Endothelial cell of umbilical vein (primary cell): ENCODE measurements at regions not wholly inside any gene's neighbourhood (a gene's known extent, or its start where the extent isn't known, plus 50 kb on each side); places are given as distances from the start of the nearest gene placed in this dataset.

Experiments
- EZH2 ChIP-seq: IDR thresholded peaks from 2 replicates; pipeline ENCODE4 v1.6.1; 2012; ENCODE audit warnings: borderline replicate concordance, low read depth, mild to moderate bottlenecking, moderate library complexity, low read length, inconsistent platforms; ENCODE audit not compliant: severe bottlenecking
- GATA2 ChIP-seq: IDR thresholded peaks from 2 replicates; pipeline ENCODE4 v1.7.0; 2011; ENCODE audit warnings: low read depth, mild to moderate bottlenecking, moderate library complexity, mixed read lengths, low read length; ENCODE audit not compliant: insufficient read length, insufficient read depth
- POLR2A ChIP-seq: IDR thresholded peaks from 2 replicates; pipeline ENCODE4 v1.6.1; 2012; ENCODE audit warnings: low read depth, mild to moderate bottlenecking, control low read depth, low read length
- TF ChIP-seq, protein P1 (sequence below), 2 donors: IDR thresholded peaks; 1 replicate in 1 of 2; 2 replicates in 1 of 2; pipeline ENCODE4 v1.5.1; 2011; ENCODE audit warnings: low read length in 2 of 2, mild to moderate bottlenecking in 2 of 2, moderate library complexity in 2 of 2, control low read depth in 1 of 2, inconsistent platforms in 1 of 2, low read depth in 1 of 2; ENCODE audit not compliant: insufficient read depth in 1 of 2; ENCODE audit errors: extremely low read depth in 1 of 2

DNA sequence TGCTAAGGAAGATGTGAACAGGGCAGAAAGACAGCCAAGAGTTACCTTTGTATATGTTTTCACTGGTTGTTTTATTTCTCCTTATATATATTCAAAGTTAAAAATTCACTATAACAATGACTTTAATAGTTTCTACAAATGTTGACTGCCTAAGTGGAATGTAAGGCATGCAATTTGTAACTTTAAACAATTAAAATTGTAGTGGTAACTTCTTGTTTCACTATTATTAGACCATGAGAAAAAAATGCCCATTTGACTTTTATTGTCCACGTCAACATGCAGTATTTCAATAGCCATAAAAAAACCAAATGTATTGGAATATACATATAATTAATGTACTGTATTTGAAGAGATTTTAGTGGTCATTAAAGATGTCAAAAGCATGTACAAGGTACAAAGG is 340.7 kb upstream of the CBLB start:
- TF ChIP-seq POLR2A (no peak), GATA2 (no peak), EZH2 (no peak)
- TF ChIP-seq, protein P1, sequence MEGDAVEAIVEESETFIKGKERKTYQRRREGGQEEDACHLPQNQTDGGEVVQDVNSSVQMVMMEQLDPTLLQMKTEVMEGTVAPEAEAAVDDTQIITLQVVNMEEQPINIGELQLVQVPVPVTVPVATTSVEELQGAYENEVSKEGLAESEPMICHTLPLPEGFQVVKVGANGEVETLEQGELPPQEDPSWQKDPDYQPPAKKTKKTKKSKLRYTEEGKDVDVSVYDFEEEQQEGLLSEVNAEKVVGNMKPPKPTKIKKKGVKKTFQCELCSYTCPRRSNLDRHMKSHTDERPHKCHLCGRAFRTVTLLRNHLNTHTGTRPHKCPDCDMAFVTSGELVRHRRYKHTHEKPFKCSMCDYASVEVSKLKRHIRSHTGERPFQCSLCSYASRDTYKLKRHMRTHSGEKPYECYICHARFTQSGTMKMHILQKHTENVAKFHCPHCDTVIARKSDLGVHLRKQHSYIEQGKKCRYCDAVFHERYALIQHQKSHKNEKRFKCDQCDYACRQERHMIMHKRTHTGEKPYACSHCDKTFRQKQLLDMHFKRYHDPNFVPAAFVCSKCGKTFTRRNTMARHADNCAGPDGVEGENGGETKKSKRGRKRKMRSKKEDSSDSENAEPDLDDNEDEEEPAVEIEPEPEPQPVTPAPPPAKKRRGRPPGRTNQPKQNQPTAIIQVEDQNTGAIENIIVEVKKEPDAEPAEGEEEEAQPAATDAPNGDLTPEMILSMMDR (IDR thresholded peaks at IDR 0.05; ENCODE audit: extremely low read depth in 1 of 2, insufficient read depth in 1 of 2, low read depth in 1 of 2, low read length in 2 of 2) = no peak
